ENCODE measurements at regions not wholly inside any gene's neighbourhood (a gene's known extent, or its start where the extent isn't known, plus 50 kb on each side); places are given as distances from the start of the nearest gene placed in this dataset.

DNA sequence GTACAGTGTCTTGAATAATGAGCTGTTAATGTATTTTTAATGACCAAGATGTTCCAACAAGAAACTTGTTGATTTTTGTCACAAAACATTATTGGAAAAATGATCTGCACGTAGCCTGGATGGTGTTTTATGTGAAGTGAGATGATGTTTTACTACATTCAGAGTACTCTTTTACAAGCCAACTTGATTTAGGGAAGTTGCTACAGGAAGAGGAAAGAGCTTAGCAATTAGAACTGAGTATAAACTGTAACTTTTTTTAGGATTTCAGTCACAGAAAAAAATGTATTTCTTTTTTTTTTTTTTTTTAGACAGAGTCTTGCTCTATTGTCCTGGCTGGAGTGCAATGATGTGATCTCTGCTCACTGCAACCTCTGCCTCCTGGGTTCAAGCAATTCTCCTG, 113.6 kb upstream of the ADRA1B start:
- FAIRE-seq = no peak
- no peak for DNase-seq (ENCODE audit: low read depth, low spot score)
- Histone ChIP-seq H3K9me1 (replicated peaks; ENCODE audit: control insufficient read depth, extremely low read depth, insufficient read depth, low read length) (no peaks in the 10 kb centered on the region), H3K9ac (replicated peaks; ENCODE audit: extremely low read depth, insufficient read depth, low read length) (no peak overlapping the region), H2AFZ (ENCODE audit: low read depth, low read length) (no peak overlapping the region), H3K4me3 (replicated peaks in 1 of 3; ENCODE audit: insufficient read depth in 1 of 3, low read depth in 1 of 3, low read length in 3 of 3) (no peak overlapping the region), H3K79me2 (ENCODE audit: control insufficient read depth, insufficient read depth, low read length) (no peaks in the 10 kb centered on the region), H3K9me3 (replicated peaks; ENCODE audit: control insufficient read depth, insufficient read depth, low read length) (no peaks in the 10 kb centered on the region), H4K20me1 (replicated peaks; ENCODE audit: control insufficient read depth, extremely low read depth, insufficient read depth, low read length) (no peaks in the 10 kb centered on the region), H3K36me3 (ENCODE audit: control insufficient read depth in 2 of 2, extremely low read depth in 1 of 2, insufficient read depth in 2 of 2, low read length in 2 of 2) (no peaks in the 10 kb centered on the region), H3K4me2 (ENCODE audit: insufficient read depth, low read length) (no peak overlapping the region), H3K27ac (ENCODE audit: insufficient read depth, low read depth, low read length) (no peak overlapping the region), H3K27me3 (ENCODE audit: control insufficient read depth in 2 of 2, insufficient read depth in 2 of 2, low read length in 2 of 2) (no peaks in the 10 kb centered on the region), H3K4me1 (ENCODE audit: control insufficient read depth, extremely low read depth, insufficient read depth, low read length) (no peaks in the 10 kb centered on the region)
- intact Hi-C loops (cut with micrococcal nuclease) (no loop called here), dilution Hi-C loops (cut with MboI; ENCODE audit: extremely low pct_ligation_motif_present, low sequenced_read_pairs) (no loop called here)
- CTCF ChIA-PET = interaction anchor here (1.6 kb wide), 1 partner anchor 646 kb away, joined by 3 read pairs; no protein-coding TSS in a partner anchor
- POLR2A ChIA-PET = no interaction called here
- BruUV-seq (replicated peaks) = no TSS peak
- TF ChIP-seq, protein P1, sequence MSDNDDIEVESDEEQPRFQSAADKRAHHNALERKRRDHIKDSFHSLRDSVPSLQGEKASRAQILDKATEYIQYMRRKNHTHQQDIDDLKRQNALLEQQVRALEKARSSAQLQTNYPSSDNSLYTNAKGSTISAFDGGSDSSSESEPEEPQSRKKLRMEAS (IDR thresholded peaks at IDR 0.05; ENCODE audit: insufficient read depth, insufficient read length) = no peak
- TF ChIP-seq, protein P2, sequence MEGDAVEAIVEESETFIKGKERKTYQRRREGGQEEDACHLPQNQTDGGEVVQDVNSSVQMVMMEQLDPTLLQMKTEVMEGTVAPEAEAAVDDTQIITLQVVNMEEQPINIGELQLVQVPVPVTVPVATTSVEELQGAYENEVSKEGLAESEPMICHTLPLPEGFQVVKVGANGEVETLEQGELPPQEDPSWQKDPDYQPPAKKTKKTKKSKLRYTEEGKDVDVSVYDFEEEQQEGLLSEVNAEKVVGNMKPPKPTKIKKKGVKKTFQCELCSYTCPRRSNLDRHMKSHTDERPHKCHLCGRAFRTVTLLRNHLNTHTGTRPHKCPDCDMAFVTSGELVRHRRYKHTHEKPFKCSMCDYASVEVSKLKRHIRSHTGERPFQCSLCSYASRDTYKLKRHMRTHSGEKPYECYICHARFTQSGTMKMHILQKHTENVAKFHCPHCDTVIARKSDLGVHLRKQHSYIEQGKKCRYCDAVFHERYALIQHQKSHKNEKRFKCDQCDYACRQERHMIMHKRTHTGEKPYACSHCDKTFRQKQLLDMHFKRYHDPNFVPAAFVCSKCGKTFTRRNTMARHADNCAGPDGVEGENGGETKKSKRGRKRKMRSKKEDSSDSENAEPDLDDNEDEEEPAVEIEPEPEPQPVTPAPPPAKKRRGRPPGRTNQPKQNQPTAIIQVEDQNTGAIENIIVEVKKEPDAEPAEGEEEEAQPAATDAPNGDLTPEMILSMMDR (IDR thresholded peaks at IDR 0.05; ENCODE audit: extremely low read depth in 1 of 2, insufficient read depth in 1 of 2, low read depth in 1 of 2, low read length in 2 of 2) = no peak
- no peak for TF ChIP-seq FOS (IDR thresholded peaks at IDR 0.05; ENCODE audit: borderline replicate concordance, insufficient read depth, low read length)
- no peak for TF ChIP-seq JUN (IDR thresholded peaks at IDR 0.05; ENCODE audit: borderline replicate concordance, insufficient read depth, insufficient read length, low read depth)
- no peak for TF ChIP-seq EZH2 (IDR thresholded peaks at IDR 0.05; ENCODE audit: borderline replicate concordance, low read depth, low read length, severe bottlenecking)
- no peak for TF ChIP-seq GATA2 (IDR thresholded peaks at IDR 0.05; ENCODE audit: insufficient read depth, insufficient read length, low read depth, low read length)
- TF ChIP-seq POLR2A (IDR thresholded peaks at IDR 0.05; ENCODE audit: low read depth, low read length) = no peak
- no peak for TF ChIP-seq MYC (IDR thresholded peaks at IDR 0.05; ENCODE audit: low read depth, low read length)
- TF ChIP-seq POLR2AphosphoS5 (IDR thresholded peaks at IDR 0.05; ENCODE audit: insufficient read depth, low read depth, low read length) = no peak
